Astrocyte (in vitro differentiated cells and primary cell): ENCODE measurements at regions not wholly inside any gene's neighbourhood (a gene's known extent, or its start where the extent isn't known, plus 50 kb on each side); places are given as distances from the start of the nearest gene placed in this dataset.

Experiments used
- CTCF ChIP-seq: IDR thresholded peaks from 2 replicates; pipeline ENCODE4 v1.5.1; 2011; ENCODE audit warnings: low read depth, mild to moderate bottlenecking, inconsistent platforms, low read length, moderate library complexity; ENCODE audit not compliant: insufficient read depth
- EZH2 ChIP-seq: IDR thresholded peaks from 2 replicates; pipeline ENCODE4 v1.6.1; 2012; ENCODE audit warnings: mild to moderate bottlenecking, low read length, inconsistent platforms; ENCODE audit not compliant: insufficient read depth

GRCh38 chr6:66277400-66277799 is 570.4 kb upstream of the EYS start:
- TF ChIP-seq CTCF: no peak
- no peak for TF ChIP-seq EZH2
